BJ (cell line): ENCODE measurements at regions not wholly inside any gene's neighbourhood (a gene's known extent, or its start where the extent isn't known, plus 50 kb on each side); places are given as distances from the start of the nearest gene placed in this dataset.
"Not testable (repeated sequence)": the region's sequence is repeated elsewhere in the genome, so short reads cannot be mapped to it uniquely, and the experiment has no call there.

ENCODE experiments used
- CTCF ChIA-PET: fragments of 350-600 bp; formaldehyde crosslinking; extraction: SDS; loops from one replicate; lab custom pipeline; 2021; ENCODE audit warnings: antibody characterized with exemption, inconsistent platforms; lab: Yijun Ruan, JAX
- POLR2A ChIA-PET: fragments of 300-600 bp; sonication (Branson Sonifier 250); formaldehyde crosslinking; extraction: SDS; loops from one replicate; lab custom pipeline; 2021; ENCODE audit warnings: antibody characterized with exemption; lab: Charles Lee
- DNase-seq: peaks from one replicate; pipeline ENCODE4 v3.0.0-alpha.2; 2011; ENCODE audit warnings: low read depth
- H3K27me3 ChIP-seq: 2 replicates; pipeline ENCODE4 v1.6.0; 2011; ENCODE audit warnings: low read length; ENCODE audit not compliant: control insufficient read depth, insufficient read depth
- H3K36me3 ChIP-seq: 2 replicates; pipeline ENCODE4 v1.5.1; 2011; ENCODE audit warnings: low read length; ENCODE audit not compliant: control insufficient read depth, insufficient read depth
- H3K4me3 ChIP-seq: 2 replicates; pipeline ENCODE4 v1.5.1; 2011; ENCODE audit warnings: low read depth, mild to moderate bottlenecking, control low read depth, low read length
- TF ChIP-seq, protein P1 (sequence below): IDR thresholded peaks from 2 replicates; pipeline ENCODE4 v1.5.1; 2011; ENCODE audit warnings: low read depth, mild to moderate bottlenecking, control low read depth, inconsistent platforms, low read length, moderate library complexity; ENCODE audit not compliant: insufficient read depth

DNA sequence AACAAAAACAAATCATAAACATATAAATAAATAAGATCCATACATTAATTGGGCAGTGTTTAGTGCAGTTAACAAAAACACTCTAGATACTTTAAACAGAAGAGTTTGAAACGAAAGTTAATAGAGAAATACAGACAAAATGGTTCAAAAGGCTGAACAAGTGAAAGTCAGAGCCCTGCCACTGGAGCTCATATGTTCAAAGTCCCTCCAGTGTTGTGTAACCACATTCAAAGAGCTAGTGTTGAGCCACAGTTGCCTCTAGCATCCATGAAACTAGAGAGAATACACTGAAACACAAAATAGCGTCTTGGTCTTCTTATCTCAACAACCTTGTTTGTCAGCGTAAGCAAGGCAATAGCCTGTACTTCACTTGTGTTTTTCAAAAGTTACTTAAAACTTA lies 1309.8 kb upstream of the NRXN1 start:
- Histone ChIP-seq H3K36me3 (no peaks in the 10 kb centered on the region), H3K27me3 (no peaks in the 10 kb centered on the region), H3K4me3 (no peak overlapping the region)
- CTCF ChIA-PET = interaction anchor here (0.8 kb wide), 1 partner anchor 31 kb away, joined by 3 read pairs; no protein-coding TSS in a partner anchor
- POLR2A ChIA-PET = no interaction called here
- TF ChIP-seq, protein P1, sequence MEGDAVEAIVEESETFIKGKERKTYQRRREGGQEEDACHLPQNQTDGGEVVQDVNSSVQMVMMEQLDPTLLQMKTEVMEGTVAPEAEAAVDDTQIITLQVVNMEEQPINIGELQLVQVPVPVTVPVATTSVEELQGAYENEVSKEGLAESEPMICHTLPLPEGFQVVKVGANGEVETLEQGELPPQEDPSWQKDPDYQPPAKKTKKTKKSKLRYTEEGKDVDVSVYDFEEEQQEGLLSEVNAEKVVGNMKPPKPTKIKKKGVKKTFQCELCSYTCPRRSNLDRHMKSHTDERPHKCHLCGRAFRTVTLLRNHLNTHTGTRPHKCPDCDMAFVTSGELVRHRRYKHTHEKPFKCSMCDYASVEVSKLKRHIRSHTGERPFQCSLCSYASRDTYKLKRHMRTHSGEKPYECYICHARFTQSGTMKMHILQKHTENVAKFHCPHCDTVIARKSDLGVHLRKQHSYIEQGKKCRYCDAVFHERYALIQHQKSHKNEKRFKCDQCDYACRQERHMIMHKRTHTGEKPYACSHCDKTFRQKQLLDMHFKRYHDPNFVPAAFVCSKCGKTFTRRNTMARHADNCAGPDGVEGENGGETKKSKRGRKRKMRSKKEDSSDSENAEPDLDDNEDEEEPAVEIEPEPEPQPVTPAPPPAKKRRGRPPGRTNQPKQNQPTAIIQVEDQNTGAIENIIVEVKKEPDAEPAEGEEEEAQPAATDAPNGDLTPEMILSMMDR = no peak
- DNase-seq = no peak

DNA sequence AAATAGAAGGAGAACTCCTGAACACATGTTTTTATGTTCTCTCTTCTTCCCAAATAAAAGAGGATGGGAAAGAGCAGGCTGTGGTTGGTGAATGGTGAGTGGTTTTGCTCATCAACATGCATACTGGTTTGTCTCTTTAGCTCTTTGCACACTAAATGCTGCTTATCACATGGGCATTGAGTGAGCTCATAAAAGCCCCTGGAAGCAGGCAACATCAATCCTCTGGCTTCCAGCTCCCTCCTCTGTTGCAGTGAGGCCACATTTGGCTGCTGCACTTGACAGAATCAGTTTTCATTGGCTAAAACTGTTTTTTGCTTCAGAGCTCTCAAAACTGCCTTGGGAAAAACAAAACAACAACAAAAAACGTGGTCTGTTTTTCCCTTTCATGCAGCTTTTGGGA lies 1308.2 kb upstream of the NRXN1 start:
- H3K27me3 ChIP-seq = no peaks in the 10 kb centered on the region
- TF ChIP-seq, protein P1 = no peak
- POLR2A ChIA-PET = no interaction called here
- CTCF ChIA-PET = no interaction called here
- no peak for DNase-seq
- no peak overlapping the region for H3K4me3 ChIP-seq
- no peaks in the 10 kb centered on the region for H3K36me3 ChIP-seq

DNA sequence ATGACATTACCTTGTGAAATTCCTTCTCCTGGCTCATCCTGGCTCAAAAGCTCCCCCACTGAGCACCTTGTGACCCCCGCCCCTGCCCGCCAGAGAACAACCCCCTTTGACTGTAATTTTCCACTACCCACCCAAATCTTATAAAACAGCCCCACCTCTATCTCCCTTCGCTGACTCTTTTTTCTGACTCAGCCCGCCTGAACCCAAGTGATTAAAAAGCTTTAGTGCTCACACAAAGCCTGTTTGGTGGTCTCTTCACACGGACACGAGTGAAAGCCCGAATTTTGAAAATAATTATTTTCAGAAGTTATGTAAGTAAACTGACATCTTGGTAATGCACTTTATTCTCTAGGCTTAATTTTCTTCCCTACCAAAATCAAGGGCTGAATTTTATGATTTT lies 1305.9 kb upstream of the NRXN1 start:
- H3K27me3 ChIP-seq, CTCF ChIA-PET, POLR2A ChIA-PET, H3K36me3 ChIP-seq, DNase-seq, H3K4me3 ChIP-seq: not testable (repeated sequence)

DNA sequence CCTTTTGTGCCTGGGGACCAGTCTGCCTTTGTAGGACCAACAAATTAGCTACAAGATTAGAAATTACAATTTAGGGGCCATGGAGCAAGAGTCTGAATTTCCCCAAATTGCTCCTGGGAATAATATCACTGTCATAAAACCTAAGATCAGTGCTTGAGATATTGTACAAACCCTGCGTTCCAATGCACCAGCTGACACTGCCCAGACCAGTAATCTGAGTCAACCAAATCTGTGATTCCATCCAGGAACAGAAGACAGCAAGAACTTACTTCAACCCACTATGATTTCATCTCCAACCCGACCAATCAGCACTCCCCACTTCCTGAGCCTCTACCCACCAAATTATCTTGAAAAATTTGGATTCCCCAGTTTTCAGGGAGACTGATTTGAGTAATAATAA lies 1305.0 kb upstream of the NRXN1 start:
- TF ChIP-seq, protein P1 = no peak
- Histone ChIP-seq H3K36me3 (no peaks in the 10 kb centered on the region), H3K4me3 (no peak overlapping the region), H3K27me3 (no peaks in the 10 kb centered on the region)
- ChIA-PET POLR2A (no interaction called here), CTCF (no interaction called here)
- no peak for DNase-seq

DNA sequence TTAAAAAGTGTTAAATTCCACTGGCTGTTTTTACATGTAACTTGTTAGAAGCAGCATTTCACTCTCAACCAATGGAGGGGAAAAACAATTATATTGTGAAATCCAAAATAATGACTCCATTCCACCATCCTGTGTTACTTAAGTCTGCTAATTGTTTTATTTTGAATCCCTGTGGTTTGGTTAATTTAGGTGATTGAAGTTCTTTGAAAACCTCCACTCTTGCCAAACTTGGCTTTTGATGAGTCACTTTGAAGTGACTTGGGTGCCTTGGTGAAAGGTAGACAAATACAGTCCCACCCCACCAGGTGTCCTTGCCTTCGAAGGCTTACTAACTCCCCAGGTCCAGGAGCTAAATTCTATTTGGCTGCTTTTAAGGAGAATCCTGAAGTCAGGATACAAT lies 1303.8 kb upstream of the NRXN1 start:
- TF ChIP-seq, protein P1 = no peak
- Histone ChIP-seq H3K4me3 (no peak overlapping the region), H3K36me3 (no peaks in the 10 kb centered on the region), H3K27me3 (no peaks in the 10 kb centered on the region)
- ChIA-PET CTCF (no interaction called here), POLR2A (no interaction called here)
- DNase-seq = no peak

DNA sequence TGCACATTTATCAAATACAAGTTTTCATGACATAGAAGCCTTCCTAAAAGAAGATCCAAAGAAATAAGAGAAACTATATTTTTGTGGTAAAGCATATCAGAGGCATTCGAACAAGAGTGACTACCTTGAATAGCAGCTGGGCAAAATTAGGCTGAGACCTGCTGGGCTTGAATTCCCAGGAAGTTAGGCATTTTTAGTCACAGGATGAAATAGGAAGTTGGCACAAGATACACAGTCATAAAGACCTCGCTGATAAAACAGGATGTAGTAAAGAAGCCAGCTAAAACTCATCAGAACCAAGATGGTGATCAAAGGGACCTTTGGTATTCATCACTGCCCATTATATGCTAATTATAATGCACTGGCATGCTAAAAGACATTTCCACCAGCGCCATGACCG lies 1302.3 kb upstream of the NRXN1 start:
- ChIA-PET POLR2A (no interaction called here), CTCF (no interaction called here)
- no peaks in the 10 kb centered on the region for H3K36me3 ChIP-seq
- DNase-seq = no peak
- no peaks in the 10 kb centered on the region for H3K27me3 ChIP-seq
- TF ChIP-seq, protein P1 = no peak
- no peak overlapping the region for H3K4me3 ChIP-seq
